Adrenal gland (tissue), 5 donors: ENCODE measurements at regions not wholly inside any gene's neighbourhood (a gene's known extent, or its start where the extent isn't known, plus 50 kb on each side); places are given as distances from the start of the nearest gene placed in this dataset.

Experiments used
- POLR2A ChIP-seq, 2 donors: fragments of 450-650 bp; IDR thresholded peaks; one replicate each; pipeline ENCODE4 v1.6.1; 2017; ENCODE audit warnings: antibody characterized with exemption in 2 of 2, mild to moderate bottlenecking in 2 of 2, moderate library complexity in 1 of 2
- TF ChIP-seq, protein P1 (sequence below), 6 experiments: fragments of 450-650 bp in 4 of 6; fragments of 200-600 bp in 2 of 6; sonication (generic) in 1 of 6; IDR thresholded peaks; 1 replicate in 5 of 6; 2 replicates in 1 of 6; pipeline versions ENCODE4 v1.5.1 to v1.8.0; 2016 to 2021; ENCODE audit warnings: antibody characterized with exemption in 6 of 6, mild to moderate bottlenecking in 2 of 6, moderate library complexity in 1 of 6
- donor health status: DM: no; HTN: no; CAD: no.

- no peak for TF ChIP-seq POLR2A (IDR thresholded peaks at IDR 0.05)
- TF ChIP-seq, protein P1, sequence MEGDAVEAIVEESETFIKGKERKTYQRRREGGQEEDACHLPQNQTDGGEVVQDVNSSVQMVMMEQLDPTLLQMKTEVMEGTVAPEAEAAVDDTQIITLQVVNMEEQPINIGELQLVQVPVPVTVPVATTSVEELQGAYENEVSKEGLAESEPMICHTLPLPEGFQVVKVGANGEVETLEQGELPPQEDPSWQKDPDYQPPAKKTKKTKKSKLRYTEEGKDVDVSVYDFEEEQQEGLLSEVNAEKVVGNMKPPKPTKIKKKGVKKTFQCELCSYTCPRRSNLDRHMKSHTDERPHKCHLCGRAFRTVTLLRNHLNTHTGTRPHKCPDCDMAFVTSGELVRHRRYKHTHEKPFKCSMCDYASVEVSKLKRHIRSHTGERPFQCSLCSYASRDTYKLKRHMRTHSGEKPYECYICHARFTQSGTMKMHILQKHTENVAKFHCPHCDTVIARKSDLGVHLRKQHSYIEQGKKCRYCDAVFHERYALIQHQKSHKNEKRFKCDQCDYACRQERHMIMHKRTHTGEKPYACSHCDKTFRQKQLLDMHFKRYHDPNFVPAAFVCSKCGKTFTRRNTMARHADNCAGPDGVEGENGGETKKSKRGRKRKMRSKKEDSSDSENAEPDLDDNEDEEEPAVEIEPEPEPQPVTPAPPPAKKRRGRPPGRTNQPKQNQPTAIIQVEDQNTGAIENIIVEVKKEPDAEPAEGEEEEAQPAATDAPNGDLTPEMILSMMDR (IDR thresholded peaks at IDR 0.05), result no peak
Measured at GRCh38 chr6:86744048-86744447, 193.3 kb upstream of the HTR1E start.
